ENCODE measurements at regions not wholly inside any gene's neighbourhood (a gene's known extent, or its start where the extent isn't known, plus 50 kb on each side); places are given as distances from the start of the nearest gene placed in this dataset.

DNA sequence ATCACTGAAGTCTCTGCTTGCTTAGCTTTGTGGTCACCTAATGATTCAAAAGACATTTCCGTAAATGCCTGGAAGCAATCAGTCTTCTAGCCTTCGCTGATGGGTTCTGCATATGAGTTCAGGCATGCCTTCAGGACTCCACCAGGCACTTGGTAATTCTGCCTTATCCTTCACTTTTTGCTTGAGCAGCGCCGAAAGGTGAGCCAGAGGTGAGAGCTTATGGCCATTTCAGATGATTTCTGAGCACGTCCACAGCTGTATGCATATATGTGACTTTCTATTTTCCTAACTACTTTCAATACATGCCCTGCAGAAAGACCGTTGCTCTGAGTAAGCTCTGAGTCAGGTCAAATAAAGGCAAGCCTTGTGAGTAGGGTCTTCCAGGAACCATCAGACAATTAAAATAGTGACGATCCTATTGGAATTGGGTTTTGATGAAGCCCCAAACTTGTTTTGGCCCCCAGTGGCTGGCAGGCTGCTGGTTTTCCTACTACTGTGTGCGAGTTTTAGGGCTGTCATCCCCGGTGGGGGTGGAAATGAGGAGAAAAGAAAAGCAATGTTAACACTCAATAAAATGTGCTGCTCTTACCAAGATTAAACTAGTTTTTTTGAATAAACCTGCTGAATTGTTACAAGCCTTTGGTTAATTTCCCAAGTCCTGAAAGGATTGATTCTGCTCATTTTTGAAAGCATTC, 154.4 kb upstream of the AKR1E2 start:
- TF ChIP-seq EP300 (IDR thresholded peaks at IDR 0.05) (no peak), POLR2A (IDR thresholded peaks at IDR 0.05) (no peak), POLR2AphosphoS5 (IDR thresholded peaks at IDR 0.05) (no peak), CTCF (IDR thresholded peaks at IDR 0.05) (no peak)
- no peaks in the 10 kb centered on the region for H3K9me3 ChIP-seq
- DNase-seq (ENCODE audit: low spot score in 2 of 2) = no peak
- peaks cover 27% of the 10 kb centered on the region for H3K4me1 ChIP-seq
- peak overlapping the region; percentile 10 for H3K4me3 ChIP-seq
- WGBS = 54% methylated on average over 9 of the region's 9 CpGs
- peak overlapping the region; percentile 73 for H3K27ac ChIP-seq
- no peaks in the 10 kb centered on the region for H3K36me3 ChIP-seq
- no peaks in the 10 kb centered on the region for H3K27me3 ChIP-seq

GRCh38 chr10:4670737-4671136, 155.3 kb upstream of the AKR1E2 start:
- no peak for TF ChIP-seq CTCF (IDR thresholded peaks at IDR 0.05)
- no peaks in the 10 kb centered on the region for H3K36me3 ChIP-seq
- H3K27me3 ChIP-seq = no peaks in the 10 kb centered on the region
- H3K9me3 ChIP-seq = no peaks in the 10 kb centered on the region
- no peak for DNase-seq (ENCODE audit: low spot score in 2 of 2)
- H3K4me3 ChIP-seq = no peak overlapping the region
- H3K4me1 ChIP-seq = peaks cover 27% of the 10 kb centered on the region
- peak overlapping the region; percentile 73 for H3K27ac ChIP-seq

DNA sequence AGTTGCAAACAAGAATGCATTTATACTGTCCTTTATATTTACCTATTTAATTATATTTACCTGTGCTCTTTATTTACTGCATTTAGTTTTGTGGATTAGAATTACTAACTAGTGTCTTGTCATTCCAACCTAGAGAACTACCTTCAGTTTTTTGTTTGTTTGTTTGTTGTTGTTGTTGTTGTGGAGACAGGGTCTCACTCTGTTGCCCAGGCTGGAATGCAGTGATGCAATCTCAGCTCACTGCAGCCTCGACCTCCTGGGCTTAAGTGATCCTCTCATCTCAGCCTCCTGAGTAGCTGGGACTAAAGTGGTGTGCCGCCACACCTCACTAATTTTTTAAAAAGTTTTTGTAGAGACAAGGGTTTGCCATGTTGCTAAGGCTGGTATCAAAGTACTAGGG, 156.4 kb upstream of the AKR1E2 start:
- no peak for DNase-seq (ENCODE audit: low spot score in 2 of 2)
- no peak overlapping the region for H3K4me3 ChIP-seq
- no peak for TF ChIP-seq CTCF (IDR thresholded peaks at IDR 0.05)
- no peak for TF ChIP-seq EP300 (IDR thresholded peaks at IDR 0.05)
- TF ChIP-seq POLR2AphosphoS5 (IDR thresholded peaks at IDR 0.05) = no peak
- TF ChIP-seq POLR2A (IDR thresholded peaks at IDR 0.05) = no peak
- H3K4me1 ChIP-seq = peaks cover 28% of the 10 kb centered on the region
- no peak overlapping the region for H3K27ac ChIP-seq
- H3K36me3 ChIP-seq = no peaks in the 10 kb centered on the region
- H3K27me3 ChIP-seq = no peaks in the 10 kb centered on the region
- no peaks in the 10 kb centered on the region for H3K9me3 ChIP-seq
- 91% methylated on average over 2 of the region's 2 CpGs for whole genome bisulfite sequencing

GRCh38 chr10:4663162-4663992, 162.6 kb upstream of the AKR1E2 start:
- H3K4me1 ChIP-seq = peaks cover 39% of the 10 kb centered on the region
- peak overlapping the region; percentile 89 for H3K27ac ChIP-seq
- DNase-seq (ENCODE audit: low spot score in 2 of 2) = peak in 1 of 2 donors; percentile 84
- no peaks in the 10 kb centered on the region for H3K27me3 ChIP-seq
- 22% methylated on average over 9 of the region's 9 CpGs for WGBS
- TF ChIP-seq EP300 (IDR thresholded peaks at IDR 0.05) (peak; percentile 95), CTCF (IDR thresholded peaks at IDR 0.05) (no peak), POLR2A (IDR thresholded peaks at IDR 0.05) (no peak), POLR2AphosphoS5 (IDR thresholded peaks at IDR 0.05) (peak; percentile 91 to 98 (median 93))
- no peaks in the 10 kb centered on the region for H3K36me3 ChIP-seq
- no peaks in the 10 kb centered on the region for H3K9me3 ChIP-seq
- no peak overlapping the region for H3K4me3 ChIP-seq

- no peak overlapping the region for H3K4me3 ChIP-seq
- 54% methylated on average over 9 of the region's 9 CpGs for WGBS
- no peaks in the 10 kb centered on the region for H3K27me3 ChIP-seq
- no peaks in the 10 kb centered on the region for H3K9me3 ChIP-seq
- peak overlapping the region; percentile 89 for H3K27ac ChIP-seq
- no peaks in the 10 kb centered on the region for H3K36me3 ChIP-seq
- no peak for TF ChIP-seq POLR2AphosphoS5 (IDR thresholded peaks at IDR 0.05)
- peak in 1 of 2 donors; percentile 12 for TF ChIP-seq POLR2A (IDR thresholded peaks at IDR 0.05)
- DNase-seq (ENCODE audit: low spot score in 2 of 2) = no peak
- peaks cover 44% of the 10 kb centered on the region for H3K4me1 ChIP-seq
Measured at GRCh38 chr10:4662576-4663161, 163.3 kb upstream of the AKR1E2 start.
